Activated T-cell treated with anti-CD3 and anti-CD28 coated beads for 4 hours (primary cell): ENCODE measurements at regions not wholly inside any gene's neighbourhood (a gene's known extent, or its start where the extent isn't known, plus 50 kb on each side); places are given as distances from the start of the nearest gene placed in this dataset.
"Not testable (repeated sequence)": the region's sequence is repeated elsewhere in the genome, so short reads cannot be mapped to it uniquely, and the experiment has no call there.

ENCODE experiments used
- DNase-seq: peaks from one replicate; pipeline ENCODE4 v3.0.0-alpha.2; 2020

- DNase-seq: no peak
These were observed 89.8 kb downstream of the RHOU start for GRCh38 chr1:228825041-228825440.

- DNase-seq: no peak
These were observed 90.7 kb downstream of the RHOU start for GRCh38 chr1:228825840-228826484.

- DNase-seq: no peak
These were observed 91.7 kb downstream of the RHOU start for GRCh38 chr1:228827019-228827418.

GRCh38 chr1:228828151-228828550, 92.9 kb downstream of the RHOU start:
- no peak for DNase-seq

- DNase-seq: no peak
These were observed 95.1 kb downstream of the RHOU start for GRCh38 chr1:228830185-228830953.

GRCh38 chr1:228830954-228831481, 95.7 kb downstream of the RHOU start:
- no peak for DNase-seq

- no peak for DNase-seq
These were observed 98.8 kb downstream of the RHOU start for GRCh38 chr1:228833911-228834688.

GRCh38 chr1:228835456-228835855, 100.2 kb downstream of the RHOU start:
- DNase-seq: no peak

- no peak for DNase-seq
These were observed 100.6 kb downstream of the RHOU start for GRCh38 chr1:228835911-228836310.

- no peak for DNase-seq
These were observed 101.1 kb downstream of the RHOU start for GRCh38 chr1:228836427-228836826.

GRCh38 chr1:228837032-228837431, 101.8 kb downstream of the RHOU start:
- DNase-seq: no peak

GRCh38 chr1:228837817-228838716, 102.8 kb downstream of the RHOU start:
- DNase-seq: no peak

- DNase-seq: no peak
These were observed 103.6 kb downstream of the RHOU start for GRCh38 chr1:228838717-228839500.

GRCh38 chr1:228839656-228840055, 104.4 kb downstream of the RHOU start:
- no peak for DNase-seq

- DNase-seq: no peak
These were observed 106.4 kb downstream of the RHOU start for GRCh38 chr1:228841632-228842031.

GRCh38 chr1:228842094-228842775, 107.0 kb downstream of the RHOU start:
- DNase-seq: no peak

- DNase-seq: no peak
These were observed 109.8 kb downstream of the RHOU start for GRCh38 chr1:228845101-228845500.

- DNase-seq: no peak
These were observed 111.7 kb downstream of the RHOU start for GRCh38 chr1:228846952-228847351.

GRCh38 chr1:228847451-228847850, 112.2 kb downstream of the RHOU start:
- not testable (repeated sequence) for DNase-seq

GRCh38 chr1:228848406-228848805, 113.1 kb downstream of the RHOU start:
- no peak for DNase-seq

- DNase-seq: no peak
These were observed 113.8 kb downstream of the RHOU start for GRCh38 chr1:228849011-228849541.
